Activated B cell treated with CpG ODN at 0.5 μM for 24 hours (primary cell): ENCODE measurements at regions not wholly inside any gene's neighbourhood (a gene's known extent, or its start where the extent isn't known, plus 50 kb on each side); places are given as distances from the start of the nearest gene placed in this dataset.

ENCODE experiments used
- ATAC-seq: fragments of 200-7000 bp; cut with Tn5 transposase; one replicate; pipeline ENCODE4 v1.10.0; 2021; ENCODE audit warnings: low read depth, mild to moderate bottlenecking, moderate library complexity
- CTCF ChIA-PET: fragments of 350-600 bp; sonication (Branson Sonifier 250); formaldehyde crosslinking; loops from one replicate; lab custom pipeline; 2021; ENCODE audit warnings: antibody characterized with exemption; lab: Charles Lee
- POLR2A ChIA-PET: fragments of 350-600 bp; sonication (Branson Sonifier 250); formaldehyde crosslinking; loops from one replicate; lab custom pipeline; 2021; ENCODE audit warnings: antibody characterized with exemption; lab: Charles Lee
- DNase-seq: peaks from one replicate; pipeline ENCODE4 v3.0.0; 2022
- H3K27ac Mint-ChIP-seq: one replicate; pipeline ENCODE4 v1.8.0; 2020; ENCODE audit warnings: mixed read lengths
- H3K27me3 Mint-ChIP-seq: one replicate; pipeline ENCODE4 v1.8.0; 2021; ENCODE audit warnings: mixed read lengths
- H3K36me3 Mint-ChIP-seq: one replicate; pipeline ENCODE4 v1.8.0; 2021; ENCODE audit warnings: low read depth, mixed read lengths
- H3K4me1 Mint-ChIP-seq: one replicate; pipeline ENCODE4 v1.8.0; 2021; ENCODE audit warnings: mixed read lengths
- H3K4me3 Mint-ChIP-seq: one replicate; pipeline ENCODE4 v1.8.0; 2020; ENCODE audit warnings: mild to moderate bottlenecking, mixed read lengths
- H3K9me3 Mint-ChIP-seq: one replicate; pipeline ENCODE4 v1.8.0; 2020; ENCODE audit warnings: mixed read lengths
- CTCF ChIP-seq: fragments of 200-600 bp; IDR thresholded peaks from one replicate; pipeline ENCODE4 v1.8.0; 2022; ENCODE audit warnings: antibody characterized with exemption, mild to moderate bottlenecking
- intact Hi-C: fragments of 100-400 bp; cut with micrococcal nuclease; formaldehyde crosslinking; loops from one replicate; pipeline ENCODE4 v1.15.1; 2024

GRCh38 chr7:79612022-79612421 is 158.6 kb upstream of the MAGI2 start:
- DNase-seq (no peak), ATAC-seq (no peak)
- ChIA-PET POLR2A (no interaction called here), CTCF (no interaction called here)
- intact Hi-C loops, result loop anchor here (10.0 kb wide), 1 partner anchor 57 kb away; no protein-coding TSS in a partner anchor
- Mint-ChIP-seq H3K9me3 (peaks cover 5% of the 10 kb centered on the region), H3K4me3 (no peak overlapping the region), H3K36me3 (no peaks in the 10 kb centered on the region), H3K4me1 (no peaks in the 10 kb centered on the region), H3K27me3 (no peaks in the 10 kb centered on the region), H3K27ac (no peak overlapping the region)
- TF ChIP-seq CTCF, result no peak

- H3K9me3 Mint-ChIP-seq, result peaks cover 6% of the 10 kb centered on the region
- no peaks in the 10 kb centered on the region for H3K36me3 Mint-ChIP-seq
- no peaks in the 10 kb centered on the region for H3K27me3 Mint-ChIP-seq
- intact Hi-C loops, result loop anchor here (10.0 kb wide), 1 partner anchor 56 kb away; no protein-coding TSS in a partner anchor
- no peaks in the 10 kb centered on the region for H3K4me1 Mint-ChIP-seq
- TF ChIP-seq CTCF, result no peak
- ChIA-PET CTCF (no interaction called here), POLR2A (no interaction called here)
- no peak for DNase-seq
- H3K4me3 Mint-ChIP-seq, result no peak overlapping the region
- ATAC-seq, result no peak
- no peak overlapping the region for H3K27ac Mint-ChIP-seq
Measured at GRCh38 chr7:79610748-79611304, 157.4 kb upstream of the MAGI2 start.

- DNase-seq, result no peak
- no peak for ATAC-seq
- intact Hi-C loops, result loop anchor here (10.0 kb wide), 1 partner anchor 56 kb away; no protein-coding TSS in a partner anchor
- no peak overlapping the region for H3K4me3 Mint-ChIP-seq
- ChIA-PET POLR2A (no interaction called here), CTCF (no interaction called here)
- H3K27ac Mint-ChIP-seq, result no peak overlapping the region
- no peaks in the 10 kb centered on the region for H3K4me1 Mint-ChIP-seq
- H3K9me3 Mint-ChIP-seq, result peaks cover 9% of the 10 kb centered on the region
- no peaks in the 10 kb centered on the region for H3K27me3 Mint-ChIP-seq
- no peaks in the 10 kb centered on the region for H3K36me3 Mint-ChIP-seq
- no peak for TF ChIP-seq CTCF
Measured at GRCh38 chr7:79610313-79610712, 156.8 kb upstream of the MAGI2 start.

GRCh38 chr7:79608005-79608404 is 154.5 kb upstream of the MAGI2 start:
- no peak for TF ChIP-seq CTCF
- ChIA-PET CTCF (no interaction called here), POLR2A (no interaction called here)
- peaks cover 7% of the 10 kb centered on the region for H3K9me3 Mint-ChIP-seq
- no peak for DNase-seq
- H3K36me3 Mint-ChIP-seq, result no peaks in the 10 kb centered on the region
- intact Hi-C loops, result no loop called here
- H3K4me1 Mint-ChIP-seq, result no peaks in the 10 kb centered on the region
- H3K27me3 Mint-ChIP-seq, result no peaks in the 10 kb centered on the region
- H3K27ac Mint-ChIP-seq, result no peak overlapping the region
- H3K4me3 Mint-ChIP-seq, result no peak overlapping the region
- ATAC-seq, result no peak

- CTCF ChIA-PET, result no interaction called here
- Mint-ChIP-seq H3K9me3 (peaks cover 4% of the 10 kb centered on the region), H3K36me3 (no peaks in the 10 kb centered on the region), H3K4me1 (no peaks in the 10 kb centered on the region), H3K27ac (no peak overlapping the region), H3K4me3 (no peak overlapping the region), H3K27me3 (no peaks in the 10 kb centered on the region)
- no peak for ATAC-seq
- TF ChIP-seq CTCF, result no peak
- POLR2A ChIA-PET, result no interaction called here
- no peak for DNase-seq
- intact Hi-C loops, result no loop called here
Measured at GRCh38 chr7:79604841-79605240, 151.4 kb upstream of the MAGI2 start.
